ENCODE measurements at regions not wholly inside any gene's neighbourhood (a gene's known extent, or its start where the extent isn't known, plus 50 kb on each side); places are given as distances from the start of the nearest gene placed in this dataset.

DNA sequence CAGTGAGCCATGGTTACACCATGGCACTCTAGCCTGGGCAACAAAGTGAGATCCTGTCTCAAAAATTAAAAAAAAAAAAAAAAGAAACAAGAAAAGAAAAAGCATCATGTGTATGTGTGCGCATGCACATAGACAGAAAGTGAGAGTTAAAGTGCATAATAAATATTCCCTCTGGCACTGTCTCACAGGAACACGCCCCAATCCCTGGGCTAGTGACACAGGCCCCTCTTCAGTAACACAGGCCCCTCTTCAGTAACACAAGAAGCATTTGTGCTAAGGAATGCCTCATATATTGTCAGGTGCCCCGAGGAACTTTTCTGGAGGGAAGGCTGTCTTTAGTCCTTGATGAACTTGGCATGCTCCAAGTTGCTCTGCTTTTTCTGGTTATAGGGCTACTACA, 57.5 kb downstream of the RPL27A start:
- DNase-seq: no peak

GRCh38 chr11:8744423-8744822, 61.8 kb downstream of the RPL27A start:
- DNase-seq: no peak

DNA sequence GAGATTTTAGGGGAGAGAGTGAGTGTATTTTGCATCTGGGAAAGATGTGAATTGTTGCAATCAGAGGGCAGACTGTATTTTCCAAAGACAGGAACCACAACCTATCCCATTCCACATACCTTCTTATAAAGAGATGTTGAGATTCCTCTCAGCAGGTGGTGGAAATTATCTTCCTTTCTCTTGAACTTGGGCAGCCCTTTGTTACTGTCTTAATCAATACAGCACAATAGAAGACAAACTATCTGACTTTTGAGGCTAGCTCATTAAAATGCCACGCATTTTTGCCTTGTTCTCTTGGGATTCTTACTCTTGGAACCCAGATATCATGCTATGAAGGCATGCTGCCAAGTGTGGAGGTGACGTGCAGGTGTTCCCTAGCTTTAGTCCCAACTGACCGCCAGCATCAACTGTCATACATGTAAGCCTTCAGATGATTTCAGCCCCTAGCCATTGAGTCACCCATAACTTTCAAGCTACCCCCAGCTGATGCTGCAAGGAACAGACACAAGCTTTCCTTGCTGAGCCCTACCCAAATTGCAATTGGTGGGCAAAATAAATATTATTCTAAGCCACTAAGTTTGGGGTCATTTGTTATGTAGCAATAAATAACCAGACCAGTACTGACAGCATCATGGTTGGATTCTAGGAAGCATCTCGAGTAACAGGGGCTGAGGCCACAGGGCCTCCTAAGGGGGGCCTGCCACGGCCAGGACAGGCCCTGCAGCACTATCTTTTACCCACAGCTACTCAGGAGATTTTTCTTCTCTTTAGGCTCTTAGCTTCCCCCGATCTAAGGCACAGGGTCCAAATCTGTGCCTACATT, 63.0 kb downstream of the RPL27A start:
- no peak for DNase-seq

DNA sequence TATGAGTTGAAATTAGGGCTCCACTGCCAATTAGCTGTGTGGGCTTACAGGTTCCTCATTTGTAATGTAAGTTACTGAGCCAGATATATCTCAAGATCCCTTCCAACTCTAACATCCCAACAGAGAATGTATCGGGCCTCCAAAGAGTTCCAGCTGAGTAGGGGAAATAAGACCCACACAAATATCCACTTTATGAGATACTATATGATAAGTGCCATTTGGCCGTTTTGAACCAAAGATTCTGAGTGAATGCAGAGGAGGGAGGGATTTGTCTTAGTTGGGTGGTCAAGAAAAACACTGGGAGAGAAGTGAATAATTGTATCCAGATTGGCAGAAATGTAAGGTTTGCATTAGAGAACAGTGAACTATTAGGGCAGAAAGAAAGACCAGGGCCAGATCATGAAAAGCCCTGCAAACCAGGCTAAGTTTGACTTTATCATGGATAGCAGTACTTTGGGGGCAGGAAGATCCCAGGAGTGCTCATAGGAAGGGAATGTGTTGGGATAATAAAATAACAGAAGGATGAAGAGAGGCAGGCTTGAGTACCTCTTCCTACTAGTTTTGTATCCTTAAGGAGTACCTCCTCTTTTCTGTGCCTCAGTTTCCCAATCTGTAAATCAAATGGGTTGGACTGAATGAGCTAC, 63.9 kb downstream of the RPL27A start:
- no peak for DNase-seq

- DNase-seq: no peak
These were observed 64.6 kb downstream of the RPL27A start for GRCh38 chr11:8747173-8747572.

DNA sequence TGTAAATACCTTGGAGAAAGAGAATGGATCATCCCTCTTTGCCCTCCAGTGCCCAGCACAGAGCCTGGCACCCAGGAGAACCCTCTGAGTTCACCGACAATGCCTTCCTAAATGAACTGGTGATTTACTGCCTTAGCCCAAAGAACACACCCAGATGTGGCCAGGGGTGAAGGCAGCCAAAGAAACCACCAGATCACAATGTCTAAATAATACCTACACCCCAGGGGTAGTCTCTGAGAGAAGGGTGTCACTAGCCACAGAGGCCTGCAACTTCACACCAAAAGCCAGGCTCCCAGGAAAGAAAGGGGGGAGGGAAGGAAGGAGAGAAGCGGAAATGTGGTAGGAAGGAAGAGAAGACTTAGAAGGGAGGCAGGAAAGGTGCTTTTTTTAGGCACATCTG, 65.7 kb downstream of the RPL27A start:
- DNase-seq: no peak

DNA sequence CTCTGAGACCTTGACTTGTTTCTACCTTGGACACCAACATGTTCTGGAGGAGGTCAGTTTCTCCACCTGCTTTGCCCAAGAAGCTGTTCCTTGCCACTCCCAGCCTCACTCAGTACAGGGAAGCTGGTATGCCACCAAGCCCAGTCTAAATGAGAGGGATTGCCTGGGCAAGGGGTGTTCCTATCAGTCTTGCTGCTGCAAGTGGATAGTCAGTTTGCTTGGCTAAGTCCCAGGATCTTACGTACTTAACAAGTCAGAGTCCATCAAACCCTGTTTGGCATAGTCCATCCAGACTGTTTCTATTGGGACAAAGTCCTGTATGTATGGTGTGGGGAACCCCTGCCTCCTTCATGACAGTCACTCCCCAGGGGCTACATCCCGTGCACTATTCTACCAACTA, 66.6 kb downstream of the RPL27A start:
- no peak for DNase-seq

DNA sequence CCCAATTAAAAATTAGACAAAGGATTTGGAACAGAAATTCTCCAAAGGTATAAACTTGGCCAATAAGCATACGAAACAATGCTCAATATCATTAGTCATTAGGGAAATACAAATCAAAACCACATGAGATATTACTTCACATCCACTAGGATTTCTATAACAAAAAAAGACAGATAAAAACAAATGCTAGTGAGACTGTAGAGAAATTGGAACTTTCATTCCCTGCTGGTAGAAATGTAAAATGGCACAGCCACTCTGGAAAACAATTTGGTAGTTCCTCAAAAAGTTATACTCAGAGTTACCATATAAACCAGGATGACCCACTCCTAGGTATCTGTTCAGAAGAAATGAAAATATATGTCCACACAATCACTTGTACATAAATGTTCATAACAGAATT, 71.6 kb downstream of the RPL27A start:
- DNase-seq: no peak

DNA sequence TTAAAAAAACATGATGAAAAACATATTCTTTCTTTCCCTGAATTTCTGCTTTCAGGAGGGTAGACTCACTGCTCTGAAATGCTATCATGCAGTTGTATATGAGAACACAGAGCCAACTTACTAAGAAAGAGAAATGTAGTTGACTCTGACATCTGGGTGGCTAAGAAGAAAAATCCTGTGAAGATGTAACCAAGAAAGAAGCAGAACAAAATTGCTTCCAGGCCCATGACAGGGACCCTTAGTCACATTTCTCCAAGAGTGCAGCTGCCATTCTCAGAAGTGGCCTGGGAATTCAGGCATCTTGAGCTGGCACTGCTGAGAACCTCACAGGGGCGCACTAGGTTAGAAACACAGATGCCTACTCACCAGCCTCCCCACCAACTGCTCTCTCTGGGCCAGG, 73.6 kb downstream of the RPL27A start:
- DNase-seq: no peak

DNA sequence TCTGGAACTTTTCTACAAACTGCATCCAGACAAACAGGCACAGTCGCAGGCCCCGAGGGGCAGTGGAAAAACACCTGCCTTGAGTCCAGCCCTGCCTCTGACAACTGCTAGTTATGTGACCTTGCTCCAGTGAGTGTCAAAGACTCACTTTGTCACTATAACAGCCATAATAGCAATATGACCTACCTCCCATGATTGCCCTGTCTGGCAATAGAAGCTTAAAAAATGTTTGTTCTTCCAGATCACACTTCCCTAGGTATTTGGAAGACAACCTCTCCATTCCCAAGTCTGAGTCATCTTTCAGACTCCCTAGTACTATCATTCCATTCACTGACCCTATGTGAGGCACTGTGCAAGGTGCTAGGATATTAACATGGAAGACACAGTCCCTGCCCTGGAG, 74.5 kb downstream of the RPL27A start:
- no peak for DNase-seq

DNA sequence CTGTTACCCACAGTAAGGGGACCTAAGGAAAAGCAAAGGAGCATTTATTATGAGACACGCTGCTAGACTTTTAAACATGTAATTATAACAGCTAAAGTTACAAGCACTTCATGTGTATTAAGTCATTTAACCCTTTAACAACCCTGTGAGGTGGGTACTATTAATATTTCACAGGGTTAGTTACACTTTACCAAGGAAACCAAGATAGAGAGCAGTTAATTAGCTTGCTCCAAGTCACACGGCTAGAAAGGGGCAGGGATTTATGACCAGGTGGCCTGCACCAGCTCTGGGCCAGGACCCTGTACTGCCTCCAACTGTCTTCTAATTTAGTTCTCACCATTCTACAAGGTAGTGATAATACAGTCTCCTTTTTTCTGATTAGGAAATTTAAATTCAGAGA, 74.9 kb downstream of the RPL27A start:
- no peak for DNase-seq

DNA sequence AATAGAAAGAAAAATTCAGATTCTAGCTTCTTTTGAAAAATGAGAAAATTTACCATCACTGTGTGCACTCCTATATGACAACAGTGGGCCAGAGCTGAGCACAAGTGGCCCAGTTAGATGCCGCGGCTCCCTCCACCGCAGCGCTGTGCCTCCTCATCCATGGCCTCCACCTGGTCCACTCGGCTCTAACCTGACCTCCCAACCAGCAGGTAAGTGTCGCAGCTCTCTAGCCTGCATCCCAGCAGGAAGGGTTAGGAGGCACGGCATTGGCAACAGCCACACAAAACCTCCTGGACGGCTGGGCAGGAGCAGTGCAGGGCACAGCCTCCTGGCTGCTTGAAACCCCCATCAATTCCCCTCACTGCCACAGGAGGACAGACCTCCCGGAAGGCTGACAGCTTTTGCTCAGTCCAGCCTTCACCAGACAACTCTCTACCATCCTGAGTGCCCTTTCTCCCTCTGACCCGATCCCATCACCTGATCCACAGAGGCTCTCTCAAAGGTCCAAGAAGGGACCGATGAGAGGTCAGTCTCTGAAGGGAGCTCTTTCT, 76.1 kb downstream of the RPL27A start:
- no peak for DNase-seq

DNA sequence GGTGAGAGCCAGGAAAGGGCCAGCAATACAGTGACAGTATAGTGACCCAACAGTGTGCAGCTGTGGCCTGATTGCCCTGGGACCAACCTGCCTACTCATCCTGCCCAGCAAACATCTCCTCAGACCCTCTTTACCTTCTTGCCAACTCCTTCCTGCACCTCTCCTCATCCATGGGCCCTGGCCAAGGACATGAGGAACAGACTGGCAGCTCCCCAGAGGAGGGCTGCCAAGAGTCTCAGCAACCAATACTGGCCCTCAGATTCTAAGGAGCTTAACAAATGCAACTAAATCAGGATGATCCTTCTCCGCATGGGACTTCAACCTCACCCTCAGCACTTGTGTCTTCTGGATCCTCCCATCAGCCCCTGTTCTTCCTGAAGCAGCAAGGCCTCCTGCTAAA, 77.0 kb downstream of the RPL27A start:
- peak in 1 of 2 experiments; percentile 39 for DNase-seq

- peak in 1 of 2 experiments; percentile 57 for DNase-seq
These were observed 78.3 kb downstream of the RPL27A start for GRCh38 chr11:8760896-8761295.

- no peak for DNase-seq
These were observed 80.6 kb downstream of the RPL27A start for GRCh38 chr11:8763070-8763685.

DNA sequence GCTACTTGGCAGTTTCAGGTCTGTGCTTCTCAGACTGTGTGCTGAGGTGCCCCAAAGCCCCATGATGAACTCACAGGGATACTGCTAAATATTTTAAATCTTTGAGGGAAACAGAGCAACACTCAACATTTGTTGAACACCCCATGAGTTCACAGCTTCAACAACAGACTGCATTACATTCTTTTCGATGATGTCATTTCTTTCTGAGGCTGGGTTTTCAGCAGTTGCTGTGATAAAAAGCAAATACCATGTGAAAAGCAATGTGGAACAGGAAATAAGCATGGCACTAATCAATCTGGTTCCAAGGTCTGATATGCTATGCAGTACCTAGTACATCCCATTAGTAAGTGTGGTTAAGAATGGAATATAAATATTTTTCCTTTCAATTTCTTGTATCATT, 82.7 kb downstream of the RPL27A start:
- no peak for DNase-seq

GRCh38 chr11:8766043-8766987, 83.7 kb downstream of the RPL27A start:
- DNase-seq: no peak

GRCh38 chr11:8766988-8767374, 84.4 kb downstream of the RPL27A start:
- DNase-seq: no peak

DNA sequence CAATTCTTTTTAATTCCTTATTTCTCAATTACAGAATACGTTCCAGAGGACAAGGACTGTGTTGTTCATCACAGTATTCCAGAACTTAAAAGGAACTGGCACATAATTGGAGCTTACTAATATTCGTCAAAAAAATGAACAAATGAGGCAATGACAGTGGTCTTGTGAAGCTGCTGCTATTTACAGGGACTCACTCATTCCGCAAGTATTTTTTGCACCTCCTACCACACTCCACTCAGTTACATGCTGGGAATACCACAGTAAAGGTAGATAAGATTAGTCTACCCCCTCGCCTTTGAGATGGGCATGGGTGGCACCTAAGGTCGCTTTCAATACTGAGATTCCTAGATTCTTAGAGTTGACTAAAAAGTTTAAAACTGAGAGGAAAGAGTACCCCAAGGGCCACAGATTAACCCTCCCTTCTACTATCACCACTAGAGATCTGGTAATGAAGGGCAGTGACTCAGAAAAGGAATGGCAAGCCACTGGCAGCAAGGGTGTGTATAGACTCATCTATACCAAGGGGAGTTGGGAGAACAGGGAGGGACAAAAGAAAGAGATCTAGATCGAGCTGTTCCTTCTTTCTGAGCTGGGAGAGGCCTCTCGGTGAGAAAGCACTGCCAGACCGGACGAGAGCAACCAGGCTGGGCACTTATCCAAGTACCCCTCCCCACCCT, 85.0 kb downstream of the RPL27A start:
- DNase-seq: no peak

- no peak for DNase-seq
These were observed 86.2 kb downstream of the RPL27A start for GRCh38 chr11:8768625-8769333.

Data from NCI-H446 (cell line).